Omental fat pad (tissue), 3 donors: ENCODE measurements at regions not wholly inside any gene's neighbourhood (a gene's known extent, or its start where the extent isn't known, plus 50 kb on each side); places are given as distances from the start of the nearest gene placed in this dataset.
"Not testable (repeated sequence)": the region's sequence is repeated elsewhere in the genome, so short reads cannot be mapped to it uniquely, and the experiment has no call there.

ENCODE experiments used
- ATAC-seq: fragments of 150-250 bp; one replicate; pipeline ENCODE4 v1.9.1; 2016; ENCODE audit warnings: mild to moderate bottlenecking, moderate library complexity; ENCODE audit not compliant: low FRiP score
- DNase-seq: peaks from one replicate; pipeline ENCODE4 v3.0.0-alpha.2; 2019; ENCODE audit warnings: low spot score
- CTCF ChIP-seq, 3 donors: fragments of 450-650 bp; IDR thresholded peaks; one replicate each; pipeline ENCODE4 v1.5.1; 2016 to 2017; ENCODE audit warnings: antibody characterized with exemption in 3 of 3, mild to moderate bottlenecking in 3 of 3, moderate library complexity in 2 of 3

GRCh38 chr18:70600225-70600925 is 311.5 kb downstream of the SOCS6 start:
- ATAC-seq, result no peak
- TF ChIP-seq CTCF (IDR thresholded peaks at IDR 0.05), result no peak
- no peak for DNase-seq

DNA sequence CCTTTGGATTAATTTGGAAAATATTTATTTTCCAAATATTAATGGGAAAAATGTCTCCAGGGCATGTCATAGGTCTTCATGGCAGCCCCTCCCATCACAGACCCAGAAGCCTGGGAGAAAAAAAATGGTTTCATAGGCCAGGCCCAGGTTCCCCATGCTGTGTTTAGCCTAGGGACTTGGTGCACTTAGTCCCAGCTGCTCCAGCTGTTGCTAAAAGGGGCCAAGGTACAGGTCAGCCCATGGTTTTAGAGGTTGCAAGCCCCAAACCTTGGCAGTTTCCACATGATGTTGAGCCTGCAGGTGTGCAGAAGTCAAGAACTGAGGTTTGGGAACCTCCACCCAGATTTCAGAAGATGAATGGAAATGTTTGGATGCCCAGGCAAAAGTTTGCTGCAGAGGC is 309.6 kb downstream of the SOCS6 start:
- no peak for DNase-seq
- no peak for TF ChIP-seq CTCF (IDR thresholded peaks at IDR 0.05)
- ATAC-seq, result no peak

DNA sequence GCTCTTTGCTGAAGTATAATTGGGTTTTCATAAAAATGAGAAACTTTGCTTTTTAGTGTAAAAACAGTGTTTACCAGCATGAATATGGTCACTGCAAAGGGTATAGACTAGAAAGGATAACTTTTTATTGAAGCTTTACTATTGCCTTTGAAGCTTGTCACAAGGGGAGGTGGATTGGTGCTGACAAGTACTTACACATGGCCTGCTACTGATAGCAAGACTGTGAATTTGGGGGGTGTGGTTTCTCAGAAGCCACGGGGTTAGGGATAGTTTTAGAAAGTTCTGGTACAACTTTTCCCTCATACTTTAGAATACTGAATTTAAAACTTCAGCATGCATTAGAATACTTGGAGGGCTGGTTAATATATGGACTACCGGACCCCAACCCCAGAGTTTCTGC is 294.1 kb downstream of the SOCS6 start:
- DNase-seq (no peak), ATAC-seq (no peak)
- no peak for TF ChIP-seq CTCF (IDR thresholded peaks at IDR 0.05)

GRCh38 chr18:70578480-70578879 is 289.6 kb downstream of the SOCS6 start:
- TF ChIP-seq CTCF (IDR thresholded peaks at IDR 0.05), result no peak
- ATAC-seq (no peak), DNase-seq (no peak)

GRCh38 chr18:70577023-70577420 is 288.2 kb downstream of the SOCS6 start:
- ATAC-seq (no peak), DNase-seq (no peak)
- no peak for TF ChIP-seq CTCF (IDR thresholded peaks at IDR 0.05)

DNA sequence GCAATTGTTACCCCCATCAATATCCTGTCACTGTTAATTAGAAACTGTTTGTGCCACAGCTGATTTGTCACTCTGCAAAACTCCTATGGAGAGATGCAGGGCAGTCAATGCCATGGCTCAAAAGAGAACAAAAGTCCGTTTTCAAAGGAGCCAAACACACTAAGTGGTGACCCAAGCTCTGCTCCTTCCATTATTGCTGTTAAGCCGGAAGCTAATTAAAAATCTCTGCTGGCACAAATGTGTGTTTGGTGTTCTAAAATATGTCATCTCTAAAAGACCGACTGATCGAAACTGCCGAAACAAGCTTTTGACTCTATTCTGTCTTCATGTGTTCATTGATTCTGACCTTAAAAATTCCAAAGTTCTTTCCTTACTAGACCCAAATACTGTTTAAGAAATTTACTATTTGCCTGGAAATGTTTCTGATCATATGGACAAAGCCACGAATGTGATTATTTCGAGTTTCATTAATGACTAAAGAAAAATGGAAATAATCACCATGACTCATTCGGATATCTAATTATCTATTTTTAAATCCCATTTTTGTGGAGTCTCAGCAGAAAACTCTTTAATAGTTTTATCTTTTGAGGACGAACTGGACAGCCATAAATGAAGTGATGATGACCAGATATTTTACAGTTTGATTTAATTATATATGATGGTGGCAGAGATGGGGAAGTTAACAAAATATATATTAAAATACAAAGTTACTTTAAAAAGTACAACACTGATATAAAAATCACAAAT is 287.6 kb downstream of the SOCS6 start:
- ATAC-seq (no peak), DNase-seq (no peak)
- TF ChIP-seq CTCF (IDR thresholded peaks at IDR 0.05), result no peak

- not testable (repeated sequence) for ATAC-seq, DNase-seq
Measured at GRCh38 chr18:70574951-70575350, 286.1 kb downstream of the SOCS6 start.

DNA sequence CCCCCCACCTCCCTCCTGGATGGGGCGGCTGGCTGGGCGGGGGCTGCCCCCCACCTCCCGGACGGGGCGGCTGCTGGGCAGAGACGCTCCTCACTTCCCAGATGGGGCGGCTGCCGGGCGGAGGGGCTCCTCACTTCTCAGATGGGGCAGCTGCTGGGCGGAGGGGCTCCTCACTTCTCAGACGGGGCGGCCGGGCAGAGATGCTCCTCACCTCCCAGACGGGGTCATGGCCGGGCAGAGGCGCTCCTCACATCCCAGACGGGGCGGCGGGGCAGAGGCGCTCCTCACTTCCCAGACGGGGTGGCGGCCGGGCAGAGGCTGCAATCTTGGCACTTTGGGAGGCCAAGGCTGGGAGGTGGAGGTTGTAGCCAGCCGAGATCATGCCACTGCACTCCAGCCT is 280.8 kb downstream of the SOCS6 start:
- ATAC-seq, result not testable (repeated sequence)

More for the DNA sequence above, 280.8 kb downstream of the SOCS6 start:
- DNase-seq, result not testable (repeated sequence)
